ENCODE measurements at regions not wholly inside any gene's neighbourhood (a gene's known extent, or its start where the extent isn't known, plus 50 kb on each side); places are given as distances from the start of the nearest gene placed in this dataset.

DNA sequence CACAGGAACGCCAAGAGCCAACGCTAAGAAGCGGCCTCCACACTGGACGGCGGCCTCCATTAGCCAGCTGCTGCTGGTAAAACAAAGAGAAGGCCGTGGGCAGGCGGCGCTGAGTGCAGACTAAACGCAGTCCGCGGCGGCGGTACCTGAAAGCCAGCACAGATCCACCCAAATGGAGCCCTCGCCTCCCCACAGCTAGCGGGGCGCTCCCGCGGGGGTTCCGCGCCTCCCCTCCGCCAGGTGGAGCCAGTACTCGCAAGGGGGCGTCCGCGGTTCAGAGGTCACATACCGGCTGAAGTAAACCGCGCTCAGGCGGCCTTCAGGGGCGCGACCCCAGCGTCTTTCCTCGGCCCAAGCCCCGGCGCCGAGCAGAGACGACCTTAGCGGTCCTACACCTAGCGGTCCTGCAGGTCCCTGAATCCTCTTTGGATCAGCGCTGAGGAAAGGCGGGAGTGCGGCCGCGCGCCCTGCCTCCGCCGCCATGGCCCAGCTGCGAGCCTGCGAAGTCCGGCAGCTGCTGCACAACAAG, 293.1 kb upstream of the ERBB4 start:
- Histone ChIP-seq H3T11ph (ENCODE audit: low read length) (no peak overlapping the region), H3K79me1 (ENCODE audit: insufficient read depth, low read depth, low read length, poor library complexity, severe bottlenecking) (no peaks in the 10 kb centered on the region), H3K79me2 (ENCODE audit: insufficient read depth, low read length) (no peaks in the 10 kb centered on the region), H3K9ac (ENCODE audit: extremely low read depth, insufficient read length, low read length) (no peak overlapping the region), H3K18ac (ENCODE audit: insufficient read length, low read depth, low read length) (no peak overlapping the region), H4K20me1 (ENCODE audit: control insufficient read depth, insufficient read depth, insufficient read length) (no peaks in the 10 kb centered on the region), H3K14ac (ENCODE audit: insufficient read depth, low read length) (no peak overlapping the region), H4K91ac (ENCODE audit: insufficient read length, low read depth, low read length) (no peak overlapping the region), H3K4me1 (ENCODE audit: insufficient read depth, low read length) (no peaks in the 10 kb centered on the region), H3K4ac (ENCODE audit: low read depth, low read length) (no peak overlapping the region), H3K4me2 (ENCODE audit: insufficient read depth, insufficient read length, low read length) (no peak overlapping the region), H3K56ac (ENCODE audit: insufficient read length, low read depth, low read length) (no peak overlapping the region), H2BK15ac (ENCODE audit: low read depth, low read length) (no peak overlapping the region), H3K9me3 (ENCODE audit: control insufficient read depth, low read depth, low read length) (no peaks in the 10 kb centered on the region), H2AFZ (ENCODE audit: low read length) (no peak overlapping the region), H3K27ac (ENCODE audit: insufficient read length, low read depth, low read length) (no peak overlapping the region), H2BK120ac (ENCODE audit: low read depth, low read length, poor library complexity, severe bottlenecking) (no peak overlapping the region), H2BK5ac (ENCODE audit: insufficient read length, low read length) (no peak overlapping the region), H3K27me3 (ENCODE audit: insufficient read depth, low read length) (no peaks in the 10 kb centered on the region), H4K5ac (ENCODE audit: insufficient read length, low read depth, low read length) (no peak overlapping the region), H2BK12ac (ENCODE audit: insufficient read length, low read depth, low read length) (no peak overlapping the region), H3K23ac (ENCODE audit: insufficient read length, low read depth, low read length) (no peak overlapping the region), H2AK5ac (ENCODE audit: insufficient read length, low read length) (no peak overlapping the region), H4K8ac (replicated peaks; ENCODE audit: insufficient read length, low read depth, low read length) (no peak overlapping the region), H2BK20ac (ENCODE audit: low read depth, low read length, poor library complexity, severe bottlenecking) (no peak overlapping the region), H3K23me2 (ENCODE audit: insufficient read length, low read depth, low read length, poor library complexity, severe bottlenecking) (peaks cover 6% of the 10 kb centered on the region)
- Mint-ChIP-seq H3K36me3 (ENCODE audit: insufficient read depth in 1 of 3, low read depth in 3 of 3) (peaks cover 2 to 8% (median 5%) of the 10 kb centered on the region in 3 experiments; a peak in 5 of 7 replicates), H3K4me1 (no peaks in the 10 kb centered on the region), H3K27ac (no peak overlapping the region), H3K27me3 (ENCODE audit: low read depth) (no peaks in the 10 kb centered on the region; the same call in none of the 2 replicates), H3K4me3 (no peak overlapping the region), H3K9me3 (peaks cover 8 to 13% of the 10 kb centered on the region in 2 experiments)
- TF ChIP-seq, protein P1, sequence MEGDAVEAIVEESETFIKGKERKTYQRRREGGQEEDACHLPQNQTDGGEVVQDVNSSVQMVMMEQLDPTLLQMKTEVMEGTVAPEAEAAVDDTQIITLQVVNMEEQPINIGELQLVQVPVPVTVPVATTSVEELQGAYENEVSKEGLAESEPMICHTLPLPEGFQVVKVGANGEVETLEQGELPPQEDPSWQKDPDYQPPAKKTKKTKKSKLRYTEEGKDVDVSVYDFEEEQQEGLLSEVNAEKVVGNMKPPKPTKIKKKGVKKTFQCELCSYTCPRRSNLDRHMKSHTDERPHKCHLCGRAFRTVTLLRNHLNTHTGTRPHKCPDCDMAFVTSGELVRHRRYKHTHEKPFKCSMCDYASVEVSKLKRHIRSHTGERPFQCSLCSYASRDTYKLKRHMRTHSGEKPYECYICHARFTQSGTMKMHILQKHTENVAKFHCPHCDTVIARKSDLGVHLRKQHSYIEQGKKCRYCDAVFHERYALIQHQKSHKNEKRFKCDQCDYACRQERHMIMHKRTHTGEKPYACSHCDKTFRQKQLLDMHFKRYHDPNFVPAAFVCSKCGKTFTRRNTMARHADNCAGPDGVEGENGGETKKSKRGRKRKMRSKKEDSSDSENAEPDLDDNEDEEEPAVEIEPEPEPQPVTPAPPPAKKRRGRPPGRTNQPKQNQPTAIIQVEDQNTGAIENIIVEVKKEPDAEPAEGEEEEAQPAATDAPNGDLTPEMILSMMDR (conservative IDR thresholded peaks at IDR 0.05), result no peak
- no peak for DNase-seq
- WGBS (ENCODE audit: extremely low coverage, insufficient read length, low lambda C conversion rate), result no CpG with 5 or more reads among the region's 50 CpGs
